GM13976 (cell line): ENCODE measurements at regions not wholly inside any gene's neighbourhood (a gene's known extent, or its start where the extent isn't known, plus 50 kb on each side); places are given as distances from the start of the nearest gene placed in this dataset.

Experiments used
- DNase-seq: peaks from one replicate; pipeline ENCODE4 v3.0.0; 2012; ENCODE audit warnings: low spot score
- CTCF ChIP-seq: IDR thresholded peaks from 2 replicates; pipeline ENCODE4 v1.5.1; 2012; ENCODE audit warnings: borderline replicate concordance, mild to moderate bottlenecking; ENCODE audit not compliant: insufficient read depth; ENCODE audit errors: extremely low read depth, missing control alignments, control extremely low read depth
- in situ Hi-C: fragments of 300-500 bp; cut with MboI; formaldehyde crosslinking; loops from one replicate; pipeline ENCODE4 v1.12.0; 2022; ENCODE audit warnings: low sequenced_read_pairs, mixed read lengths, inconsistent platforms; ENCODE audit not compliant: unreplicated experiment

- DNase-seq, result no peak
- TF ChIP-seq CTCF, result no peak
- in situ Hi-C loops, result no loop called here
Observed at GRCh38 chr2:83951378-83951947, 507.6 kb downstream of the SUCLG1 start.

GRCh38 chr2:83949361-83949760 lies 509.7 kb downstream of the SUCLG1 start:
- in situ Hi-C loops, result no loop called here
- DNase-seq, result no peak
- TF ChIP-seq CTCF, result no peak

- DNase-seq, result no peak
- in situ Hi-C loops, result no loop called here
- no peak for TF ChIP-seq CTCF
Observed at GRCh38 chr2:83944191-83944590, 514.9 kb downstream of the SUCLG1 start.

- TF ChIP-seq CTCF, result no peak
- DNase-seq, result no peak
- in situ Hi-C loops, result no loop called here
Observed at GRCh38 chr2:83943265-83943664, 515.8 kb downstream of the SUCLG1 start.

GRCh38 chr2:83941886-83942285 lies 517.2 kb downstream of the SUCLG1 start:
- TF ChIP-seq CTCF, result no peak
- in situ Hi-C loops, result no loop called here
- no peak for DNase-seq

- DNase-seq, result no peak
- in situ Hi-C loops, result no loop called here
- TF ChIP-seq CTCF, result no peak
Observed at GRCh38 chr2:83933749-83934148, 525.3 kb downstream of the SUCLG1 start.

GRCh38 chr2:83923531-83923930 lies 535.5 kb downstream of the SUCLG1 start:
- in situ Hi-C loops, result no loop called here
- DNase-seq, result no peak
- no peak for TF ChIP-seq CTCF
